ENCODE measurements at regions not wholly inside any gene's neighbourhood (a gene's known extent, or its start where the extent isn't known, plus 50 kb on each side); places are given as distances from the start of the nearest gene placed in this dataset.

- TF ChIP-seq CTCF (IDR thresholded peaks at IDR 0.05) (no peak), POLR2A (IDR thresholded peaks at IDR 0.05) (no peak), POLR2AphosphoS5 (IDR thresholded peaks at IDR 0.05) (peak in 1 of 2 donors; percentile 18)
These were observed 79.4 kb downstream of the GADD45G start for GRCh38 chr9:89684218-89684617.

Measured in upper lobe of left lung (tissue), 4 donors.